Gastrocnemius medialis (tissue), 4 donors: ENCODE measurements at regions not wholly inside any gene's neighbourhood (a gene's known extent, or its start where the extent isn't known, plus 50 kb on each side); places are given as distances from the start of the nearest gene placed in this dataset.

ENCODE experiments used
- ATAC-seq, 2 donors: fragments of 150-250 bp; one replicate each; pipeline ENCODE4 v1.9.1; 2016
- DNase-seq, 2 donors: peaks; one replicate each; pipeline ENCODE4 v3.0.0-alpha.2; 2019
- H3K27ac ChIP-seq, 4 donors: fragments of 200-600 bp; sonication (generic); 1 replicate in 1 of 4; 2 replicates in 3 of 4; pipeline ENCODE4 v1.5.1; 2016 to 2018; ENCODE audit warnings: mild to moderate bottlenecking in 2 of 4, moderate library complexity in 1 of 4
- H3K27me3 ChIP-seq, 3 donors: fragments of 200-600 bp; sonication (generic) in 2 of 3; 1 replicate in 1 of 3; 2 replicates in 2 of 3; pipeline versions ENCODE4 v1.5.1 to v1.6.0; 2016 to 2019; ENCODE audit warnings: mild to moderate bottlenecking in 1 of 3, moderate library complexity in 1 of 3
- H3K36me3 ChIP-seq, 2 donors: fragments of 200-600 bp; sonication (generic) in 1 of 2; one replicate each; pipeline ENCODE4 v1.5.1; 2017 to 2018
- H3K4me1 ChIP-seq, 2 donors: fragments of 200-600 bp; sonication (generic) in 1 of 2; one replicate each; pipeline ENCODE4 v1.5.1; 2016 to 2017; ENCODE audit warnings: mild to moderate bottlenecking in 2 of 2
- H3K4me3 ChIP-seq, 4 donors: fragments of 200-600 bp; sonication (generic) in 3 of 4; 1 replicate in 1 of 4; 2 replicates in 3 of 4; pipeline ENCODE4 v1.5.1; 2016 to 2019; ENCODE audit warnings: mild to moderate bottlenecking in 2 of 4
- H3K9me3 ChIP-seq, 3 donors: fragments of 200-600 bp; sonication (generic) in 2 of 3; 1 replicate in 1 of 3; 2 replicates in 2 of 3; pipeline ENCODE4 v1.5.1; 2016 to 2019
- CTCF ChIP-seq, 5 experiments: fragments of 450-650 bp in 3 of 5; fragments of 200-600 bp in 2 of 5; sonication (generic) in 2 of 5; IDR thresholded peaks in 4 of 5; conservative IDR thresholded peaks in 1 of 5; 1 replicate in 4 of 5; 2 replicates in 1 of 5; pipeline ENCODE4 v1.5.1; 2016 to 2019; ENCODE audit warnings: antibody characterized with exemption in 5 of 5, mild to moderate bottlenecking in 3 of 5, moderate library complexity in 3 of 5
- POLR2A ChIP-seq, 2 donors: fragments of 450-650 bp; IDR thresholded peaks; one replicate each; pipeline ENCODE4 v1.6.1; 2017; ENCODE audit warnings: antibody characterized with exemption in 2 of 2, mild to moderate bottlenecking in 2 of 2, moderate library complexity in 2 of 2
- in situ Hi-C, 4 donors: fragments of 200-750 bp; cut with MboI; loops; one replicate each; pipeline versions ENCODE4 v1.15.0 to v1.8.0; 2017; ENCODE audit warnings: low sequenced_read_pairs in 4 of 4
- intact Hi-C: fragments of 100-400 bp; cut with DNase I; formaldehyde crosslinking; loops from one replicate; pipeline ENCODE4 v1.15.1; 2023; ENCODE audit warnings: low total_unique reads

- Histone ChIP-seq H3K4me3 (no peak overlapping the region), H3K4me1 (no peaks in the 10 kb centered on the region), H3K36me3 (no peaks in the 10 kb centered on the region), H3K9me3 (no peaks in the 10 kb centered on the region), H3K27ac (no peak overlapping the region), H3K27me3 (no peaks in the 10 kb centered on the region)
- DNase-seq = no peak
- TF ChIP-seq POLR2A (IDR thresholded peaks at IDR 0.05) = no peak
- TF ChIP-seq CTCF (IDR thresholded peaks at IDR 0.05 in 4 of 5, conservative IDR thresholded peaks at IDR 0.05 in 1 of 5) = no peak
- ATAC-seq = no peak
- intact Hi-C loops = no loop called here
- in situ Hi-C loops = no loop called here
These were observed 281.0 kb downstream of the SAMD5 start for GRCh38 chr6:147789430-147789947.

GRCh38 chr6:147793871-147794643 is 285.6 kb downstream of the SAMD5 start:
- in situ Hi-C loops = no loop called here
- ATAC-seq = no peak
- no peaks in the 10 kb centered on the region for H3K4me1 ChIP-seq

GRCh38 chr6:147802459-147802858 is 294.0 kb downstream of the SAMD5 start:
- intact Hi-C loops (no loop called here), in situ Hi-C loops (no loop called here)
- no peak overlapping the region for H3K4me3 ChIP-seq
- no peak for TF ChIP-seq POLR2A (IDR thresholded peaks at IDR 0.05)
- no peak for TF ChIP-seq CTCF (IDR thresholded peaks at IDR 0.05 in 4 of 5, conservative IDR thresholded peaks at IDR 0.05 in 1 of 5)
- DNase-seq (no peak), ATAC-seq (no peak)
- no peaks in the 10 kb centered on the region for H3K27me3 ChIP-seq
- no peaks in the 10 kb centered on the region for H3K4me1 ChIP-seq
- no peaks in the 10 kb centered on the region for H3K9me3 ChIP-seq
- no peak overlapping the region for H3K27ac ChIP-seq
- no peaks in the 10 kb centered on the region for H3K36me3 ChIP-seq

More at GRCh38 chr6:147793871-147794643, 285.6 kb downstream of the SAMD5 start:
- H3K27ac ChIP-seq = no peak overlapping the region
- H3K4me3 ChIP-seq = no peak overlapping the region
- H3K36me3 ChIP-seq = no peaks in the 10 kb centered on the region
- TF ChIP-seq CTCF (IDR thresholded peaks at IDR 0.05 in 4 of 5, conservative IDR thresholded peaks at IDR 0.05 in 1 of 5) (no peak), POLR2A (IDR thresholded peaks at IDR 0.05) (no peak)
- no peaks in the 10 kb centered on the region for H3K27me3 ChIP-seq
- no peak for DNase-seq
- no peaks in the 10 kb centered on the region for H3K9me3 ChIP-seq
- intact Hi-C loops = no loop called here

- DNase-seq (no peak), ATAC-seq (no peak)
- no peak overlapping the region for H3K27ac ChIP-seq
- no peaks in the 10 kb centered on the region for H3K4me1 ChIP-seq
- H3K4me3 ChIP-seq = no peak overlapping the region
- no peaks in the 10 kb centered on the region for H3K27me3 ChIP-seq
- in situ Hi-C loops (no loop called here), intact Hi-C loops (no loop called here)
- no peak for TF ChIP-seq POLR2A (IDR thresholded peaks at IDR 0.05)
- no peak for TF ChIP-seq CTCF (IDR thresholded peaks at IDR 0.05 in 4 of 5, conservative IDR thresholded peaks at IDR 0.05 in 1 of 5)
- no peaks in the 10 kb centered on the region for H3K9me3 ChIP-seq
- no peaks in the 10 kb centered on the region for H3K36me3 ChIP-seq
These were observed 296.7 kb downstream of the SAMD5 start for GRCh38 chr6:147805155-147805554.
